B cell (primary cell): ENCODE measurements at regions not wholly inside any gene's neighbourhood (a gene's known extent, or its start where the extent isn't known, plus 50 kb on each side); places are given as distances from the start of the nearest gene placed in this dataset.

Source experiments
- CTCF ChIP-seq: fragments of 200-600 bp; IDR thresholded peaks from one replicate; pipeline ENCODE4 v1.8.0; 2022; ENCODE audit warnings: antibody characterized with exemption, mild to moderate bottlenecking
- EZH2 ChIP-seq: IDR thresholded peaks from 2 replicates; pipeline ENCODE4 v1.6.1; 2012; ENCODE audit warnings: borderline replicate concordance, low read depth, mild to moderate bottlenecking, moderate library complexity, low read length; ENCODE audit not compliant: insufficient read depth, poor library complexity, severe bottlenecking

GRCh38 chr12:115762936-115763335 lies 514.6 kb downstream of the MED13L start:
- no peak for TF ChIP-seq CTCF
- no peak for TF ChIP-seq EZH2
